ENCODE measurements at regions not wholly inside any gene's neighbourhood (a gene's known extent, or its start where the extent isn't known, plus 50 kb on each side); places are given as distances from the start of the nearest gene placed in this dataset.

DNA sequence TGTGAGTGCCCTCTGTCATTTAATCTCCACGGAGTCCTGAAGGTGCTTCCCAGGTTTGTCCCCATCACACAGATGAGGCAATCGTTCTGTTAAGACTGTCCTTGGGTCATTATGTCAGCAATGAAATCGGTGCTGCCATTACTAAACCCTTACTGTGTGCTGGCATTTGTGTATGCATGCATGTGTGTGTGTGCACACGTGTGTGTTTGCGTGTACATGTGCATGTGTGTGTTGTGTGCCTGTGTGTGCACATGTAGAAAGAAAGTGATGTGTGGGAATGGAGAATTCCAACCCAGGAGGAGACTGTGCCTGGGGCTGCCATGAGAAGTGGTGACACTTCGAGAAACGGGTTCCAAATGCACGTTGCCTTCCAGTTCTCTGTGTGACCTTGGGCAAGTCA lies 110.3 kb downstream of the CDH26 start:
- TF ChIP-seq SIN3A (IDR thresholded peaks at IDR 0.05; ENCODE audit: borderline replicate concordance, insufficient read depth, low read length), result no peak
- TF ChIP-seq REST (IDR thresholded peaks at IDR 0.05; ENCODE audit: insufficient read depth in 1 of 2, low read depth in 2 of 2, low read length in 2 of 2), result no peak
- no peak for TF ChIP-seq TAF1 (IDR thresholded peaks at IDR 0.05; ENCODE audit: borderline replicate concordance, insufficient read depth, low read length)

Measured in PFSK-1 (cell line).